Gastrocnemius medialis (tissue), 4 donors: ENCODE measurements at regions not wholly inside any gene's neighbourhood (a gene's known extent, or its start where the extent isn't known, plus 50 kb on each side); places are given as distances from the start of the nearest gene placed in this dataset.

ENCODE experiments used
- POLR2A ChIP-seq, 2 donors: fragments of 450-650 bp; IDR thresholded peaks; one replicate each; pipeline ENCODE4 v1.6.1; 2017; ENCODE audit warnings: antibody characterized with exemption in 2 of 2, mild to moderate bottlenecking in 2 of 2, moderate library complexity in 2 of 2
- TF ChIP-seq, protein P1 (sequence below), 5 experiments: fragments of 450-650 bp in 3 of 5; fragments of 200-600 bp in 2 of 5; sonication (generic) in 2 of 5; IDR thresholded peaks in 4 of 5; conservative IDR thresholded peaks in 1 of 5; 1 replicate in 4 of 5; 2 replicates in 1 of 5; pipeline ENCODE4 v1.5.1; 2016 to 2019; ENCODE audit warnings: antibody characterized with exemption in 5 of 5, mild to moderate bottlenecking in 3 of 5, moderate library complexity in 3 of 5

DNA sequence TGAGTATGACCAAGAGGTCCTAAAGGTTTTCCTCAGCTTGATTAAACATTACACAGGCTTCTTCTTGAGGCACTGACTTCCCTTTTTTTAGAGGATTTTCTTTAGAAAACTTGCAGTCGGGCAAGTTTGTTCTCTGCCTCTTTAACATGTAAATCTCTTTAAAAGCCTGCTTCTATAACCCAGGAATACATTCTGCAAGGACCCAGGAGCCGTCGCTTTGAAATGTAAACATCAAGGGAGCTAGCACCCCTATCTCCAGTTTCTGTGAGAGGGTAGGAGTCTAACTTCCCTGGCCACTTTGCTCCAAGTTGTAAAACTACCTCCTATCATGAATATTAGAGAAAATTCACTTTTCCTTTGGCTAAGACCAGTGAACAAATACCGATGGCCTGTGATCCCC is 201.5 kb upstream of the CPHXL start:
- TF ChIP-seq, protein P1, sequence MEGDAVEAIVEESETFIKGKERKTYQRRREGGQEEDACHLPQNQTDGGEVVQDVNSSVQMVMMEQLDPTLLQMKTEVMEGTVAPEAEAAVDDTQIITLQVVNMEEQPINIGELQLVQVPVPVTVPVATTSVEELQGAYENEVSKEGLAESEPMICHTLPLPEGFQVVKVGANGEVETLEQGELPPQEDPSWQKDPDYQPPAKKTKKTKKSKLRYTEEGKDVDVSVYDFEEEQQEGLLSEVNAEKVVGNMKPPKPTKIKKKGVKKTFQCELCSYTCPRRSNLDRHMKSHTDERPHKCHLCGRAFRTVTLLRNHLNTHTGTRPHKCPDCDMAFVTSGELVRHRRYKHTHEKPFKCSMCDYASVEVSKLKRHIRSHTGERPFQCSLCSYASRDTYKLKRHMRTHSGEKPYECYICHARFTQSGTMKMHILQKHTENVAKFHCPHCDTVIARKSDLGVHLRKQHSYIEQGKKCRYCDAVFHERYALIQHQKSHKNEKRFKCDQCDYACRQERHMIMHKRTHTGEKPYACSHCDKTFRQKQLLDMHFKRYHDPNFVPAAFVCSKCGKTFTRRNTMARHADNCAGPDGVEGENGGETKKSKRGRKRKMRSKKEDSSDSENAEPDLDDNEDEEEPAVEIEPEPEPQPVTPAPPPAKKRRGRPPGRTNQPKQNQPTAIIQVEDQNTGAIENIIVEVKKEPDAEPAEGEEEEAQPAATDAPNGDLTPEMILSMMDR (IDR thresholded peaks at IDR 0.05 in 4 of 5, conservative IDR thresholded peaks at IDR 0.05 in 1 of 5): no peak
- TF ChIP-seq POLR2A (IDR thresholded peaks at IDR 0.05): no peak
